Skeletal muscle satellite cell (primary cell): ENCODE measurements at regions not wholly inside any gene's neighbourhood (a gene's known extent, or its start where the extent isn't known, plus 50 kb on each side); places are given as distances from the start of the nearest gene placed in this dataset.

Experiments used
- H3K27me3 ChIP-seq: 2 replicates; pipeline ENCODE4 v1.7.0; 2013; ENCODE audit warnings: low read length; ENCODE audit not compliant: control insufficient read depth, insufficient read depth
- H3K36me3 ChIP-seq: 2 replicates; pipeline ENCODE4 v1.7.0; 2013; ENCODE audit warnings: mild to moderate bottlenecking, control low read depth, low read length; ENCODE audit not compliant: insufficient read depth
- H3K4me1 ChIP-seq: 2 replicates; pipeline ENCODE4 v1.7.0; 2013; ENCODE audit warnings: low read length; ENCODE audit not compliant: control insufficient read depth, insufficient read depth
- H3K4me2 ChIP-seq: 2 replicates; pipeline ENCODE4 v1.7.0; 2013; ENCODE audit warnings: mild to moderate bottlenecking, low read length
- H3K4me3 ChIP-seq: 2 replicates; pipeline ENCODE4 v1.7.0; 2013; ENCODE audit warnings: low read length
- H3K9ac ChIP-seq: 2 replicates; pipeline ENCODE4 v1.7.0; 2013; ENCODE audit warnings: mild to moderate bottlenecking, low read depth, low read length, moderate library complexity
- H3K9me3 ChIP-seq: replicated peaks from 2 replicates; pipeline ENCODE4 v1.7.0; 2013; ENCODE audit warnings: mild to moderate bottlenecking, control low read depth, low read length

DNA sequence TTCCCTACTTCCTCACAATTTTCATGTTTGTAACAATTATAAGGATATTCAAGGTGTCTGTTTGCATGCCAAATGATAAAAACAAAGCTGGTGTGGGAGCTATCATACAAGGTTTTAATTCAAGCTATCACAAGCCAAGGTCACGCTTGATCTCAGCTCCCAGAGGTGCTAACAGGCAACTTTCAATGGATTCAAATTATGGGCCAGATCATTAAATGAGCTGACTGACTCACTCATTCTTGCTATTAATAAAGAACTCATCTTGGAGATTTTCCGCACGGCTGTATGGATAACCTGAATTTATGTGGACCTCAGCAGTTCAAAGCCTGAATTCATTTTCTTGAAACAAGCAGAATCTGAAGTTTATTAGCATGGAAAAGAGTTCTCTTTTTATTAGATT, 267.3 kb upstream of the CDH6 start:
- H3K4me3 ChIP-seq, result no peak overlapping the region
- H3K9me3 ChIP-seq, result no peaks in the 10 kb centered on the region
- no peaks in the 10 kb centered on the region for H3K36me3 ChIP-seq
- no peaks in the 10 kb centered on the region for H3K4me1 ChIP-seq
- no peak overlapping the region for H3K9ac ChIP-seq
- no peak overlapping the region for H3K4me2 ChIP-seq
- H3K27me3 ChIP-seq, result no peaks in the 10 kb centered on the region

GRCh38 chr5:30921388-30921787, 272.1 kb upstream of the CDH6 start:
- no peaks in the 10 kb centered on the region for H3K36me3 ChIP-seq
- H3K4me2 ChIP-seq, result no peak overlapping the region
- no peaks in the 10 kb centered on the region for H3K9me3 ChIP-seq
- no peaks in the 10 kb centered on the region for H3K4me1 ChIP-seq
- no peaks in the 10 kb centered on the region for H3K27me3 ChIP-seq
- H3K9ac ChIP-seq, result no peak overlapping the region
- no peak overlapping the region for H3K4me3 ChIP-seq

DNA sequence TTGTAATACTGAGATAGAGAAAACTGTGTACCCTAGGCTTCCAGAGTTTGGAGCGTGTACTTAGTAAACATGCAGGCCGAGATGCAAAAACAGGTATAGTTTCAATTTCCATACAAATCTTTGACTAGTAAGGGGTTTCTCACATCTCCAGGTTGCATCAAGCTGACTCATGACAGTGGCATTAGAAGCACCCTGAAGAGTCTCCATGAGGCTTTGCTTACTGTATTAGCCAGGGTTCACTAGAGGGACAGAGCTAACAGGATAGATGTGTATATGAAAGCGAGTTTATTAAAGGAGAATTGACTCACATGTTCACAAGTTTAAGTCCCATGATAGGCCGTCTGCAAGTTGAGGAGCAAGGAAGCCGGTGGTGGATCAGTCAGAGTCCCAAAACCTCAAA, 275.3 kb upstream of the CDH6 start:
- H3K9me3 ChIP-seq, result no peaks in the 10 kb centered on the region
- H3K4me3 ChIP-seq, result no peak overlapping the region
- no peaks in the 10 kb centered on the region for H3K4me1 ChIP-seq

DNA sequence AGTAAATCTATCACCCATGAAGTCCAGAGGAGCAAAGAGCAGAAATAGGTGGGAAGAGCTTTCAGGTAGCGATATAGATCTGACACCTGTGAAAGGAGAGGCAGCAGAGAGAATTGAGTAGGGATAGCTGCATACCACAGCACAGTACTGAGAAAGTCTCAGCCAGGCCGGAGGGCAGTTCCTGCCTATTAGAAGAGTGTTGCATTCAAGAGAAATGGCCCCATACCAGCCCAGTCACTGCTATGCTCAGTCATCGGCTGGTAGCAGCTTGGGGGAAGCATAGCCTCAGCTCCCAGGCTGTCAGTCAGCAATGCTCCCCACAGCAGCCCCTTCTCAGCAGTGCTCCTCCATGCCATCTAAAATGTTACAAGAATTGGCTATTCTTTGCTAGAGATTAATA, 285.1 kb upstream of the CDH6 start:
- Histone ChIP-seq H3K9me3 (no peaks in the 10 kb centered on the region), H3K4me2 (no peak overlapping the region), H3K36me3 (no peaks in the 10 kb centered on the region), H3K4me3 (no peak overlapping the region), H3K9ac (no peak overlapping the region), H3K27me3 (no peaks in the 10 kb centered on the region), H3K4me1 (no peaks in the 10 kb centered on the region)

More for the DNA sequence above, 275.3 kb upstream of the CDH6 start:
- Histone ChIP-seq H3K27me3 (no peaks in the 10 kb centered on the region), H3K4me2 (no peak overlapping the region), H3K9ac (no peak overlapping the region), H3K36me3 (no peaks in the 10 kb centered on the region)

DNA sequence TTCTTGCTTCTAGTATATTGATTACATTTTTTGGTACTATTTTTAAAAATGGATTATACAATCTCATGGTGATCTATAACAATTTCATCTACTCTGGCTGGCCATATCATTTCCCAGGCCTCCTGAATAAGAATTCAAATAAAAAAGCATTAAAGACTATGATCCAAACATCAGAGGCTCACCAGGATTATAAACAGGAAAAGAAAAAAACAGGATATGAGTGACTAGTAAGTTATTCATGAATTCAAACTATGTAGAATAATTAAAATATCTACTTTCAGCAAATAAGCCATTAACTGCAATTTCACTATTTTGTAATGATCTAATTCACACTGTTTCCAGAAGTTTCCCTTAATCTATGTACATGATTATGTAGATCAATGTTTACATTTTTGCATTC, 293.1 kb upstream of the CDH6 start:
- no peak overlapping the region for H3K9ac ChIP-seq
- no peaks in the 10 kb centered on the region for H3K4me1 ChIP-seq
- no peaks in the 10 kb centered on the region for H3K9me3 ChIP-seq
- no peak overlapping the region for H3K4me3 ChIP-seq
- no peak overlapping the region for H3K4me2 ChIP-seq
- no peaks in the 10 kb centered on the region for H3K27me3 ChIP-seq
- no peaks in the 10 kb centered on the region for H3K36me3 ChIP-seq

- Histone ChIP-seq H3K9me3 (peaks cover 4% of the 10 kb centered on the region), H3K9ac (no peak overlapping the region), H3K4me3 (no peak overlapping the region), H3K36me3 (no peaks in the 10 kb centered on the region), H3K4me2 (no peak overlapping the region), H3K27me3 (no peaks in the 10 kb centered on the region), H3K4me1 (no peaks in the 10 kb centered on the region)
These were observed 298.7 kb upstream of the CDH6 start for GRCh38 chr5:30894811-30895210.

GRCh38 chr5:30891660-30892059, 301.8 kb upstream of the CDH6 start:
- H3K4me1 ChIP-seq, result no peaks in the 10 kb centered on the region
- H3K4me3 ChIP-seq, result no peak overlapping the region
- H3K36me3 ChIP-seq, result no peaks in the 10 kb centered on the region
- H3K9me3 ChIP-seq, result peaks cover 4% of the 10 kb centered on the region
- H3K9ac ChIP-seq, result no peak overlapping the region
- no peaks in the 10 kb centered on the region for H3K27me3 ChIP-seq
- no peak overlapping the region for H3K4me2 ChIP-seq

DNA sequence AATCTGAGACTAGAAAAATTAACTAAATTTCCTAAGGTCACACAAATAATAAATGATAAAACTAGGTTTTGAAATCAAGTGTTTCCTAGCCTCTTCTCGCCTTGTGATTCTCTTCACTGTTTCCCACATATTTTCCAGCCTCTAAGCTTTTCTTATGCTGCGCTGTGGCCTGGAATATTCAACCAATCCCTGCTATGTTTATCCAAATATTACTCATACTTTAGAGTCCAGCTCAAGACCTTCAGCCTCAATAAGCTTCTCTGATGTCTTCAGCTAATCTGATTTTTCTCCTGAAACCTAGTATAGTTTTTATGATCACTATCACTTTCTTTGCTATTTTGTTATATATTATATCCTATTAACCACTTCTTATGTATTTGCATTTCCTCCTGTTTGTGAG, 303.1 kb upstream of the CDH6 start:
- Histone ChIP-seq H3K27me3 (no peaks in the 10 kb centered on the region), H3K9me3 (peaks cover 4% of the 10 kb centered on the region), H3K36me3 (no peaks in the 10 kb centered on the region), H3K9ac (no peak overlapping the region), H3K4me2 (no peak overlapping the region), H3K4me3 (no peak overlapping the region), H3K4me1 (no peaks in the 10 kb centered on the region)

GRCh38 chr5:30880514-30880913, 313.0 kb upstream of the CDH6 start:
- Histone ChIP-seq H3K4me3 (no peak overlapping the region), H3K36me3 (no peaks in the 10 kb centered on the region), H3K4me2 (no peak overlapping the region), H3K27me3 (no peaks in the 10 kb centered on the region), H3K4me1 (no peaks in the 10 kb centered on the region), H3K9me3 (peaks cover 13% of the 10 kb centered on the region), H3K9ac (no peak overlapping the region)

- H3K9me3 ChIP-seq, result peaks cover 13% of the 10 kb centered on the region
- no peaks in the 10 kb centered on the region for H3K4me1 ChIP-seq
- H3K36me3 ChIP-seq, result no peaks in the 10 kb centered on the region
- no peaks in the 10 kb centered on the region for H3K27me3 ChIP-seq
- H3K4me3 ChIP-seq, result no peak overlapping the region
- no peak overlapping the region for H3K4me2 ChIP-seq
- no peak overlapping the region for H3K9ac ChIP-seq
These were observed 313.6 kb upstream of the CDH6 start for GRCh38 chr5:30879887-30880286.

- Histone ChIP-seq H3K4me2 (no peak overlapping the region), H3K4me1 (no peaks in the 10 kb centered on the region), H3K4me3 (no peak overlapping the region), H3K9me3 (peaks cover 9% of the 10 kb centered on the region), H3K9ac (no peak overlapping the region), H3K36me3 (no peaks in the 10 kb centered on the region), H3K27me3 (no peaks in the 10 kb centered on the region)
These were observed 314.7 kb upstream of the CDH6 start for GRCh38 chr5:30878746-30879145.

- Histone ChIP-seq H3K9ac (no peak overlapping the region), H3K4me2 (no peak overlapping the region), H3K4me1 (no peaks in the 10 kb centered on the region), H3K9me3 (peaks cover 8% of the 10 kb centered on the region), H3K4me3 (no peak overlapping the region), H3K36me3 (no peaks in the 10 kb centered on the region), H3K27me3 (no peaks in the 10 kb centered on the region)
These were observed 315.2 kb upstream of the CDH6 start for GRCh38 chr5:30878296-30878695.
